Endothelial cell of umbilical vein (primary cell): ENCODE measurements at regions not wholly inside any gene's neighbourhood (a gene's known extent, or its start where the extent isn't known, plus 50 kb on each side); places are given as distances from the start of the nearest gene placed in this dataset.
A peak's percentile ranks its signal among the peaks of the same experiment; 100 is the strongest.

ENCODE experiments used
- CTCF ChIP-seq, 2 donors: IDR thresholded peaks; 1 replicate in 1 of 2; 2 replicates in 1 of 2; pipeline ENCODE4 v1.5.1; 2011; ENCODE audit warnings: low read length in 2 of 2, mild to moderate bottlenecking in 2 of 2, moderate library complexity in 2 of 2, control low read depth in 1 of 2, inconsistent platforms in 1 of 2, low read depth in 1 of 2; ENCODE audit not compliant: insufficient read depth in 1 of 2; ENCODE audit errors: extremely low read depth in 1 of 2
- EZH2 ChIP-seq: IDR thresholded peaks from 2 replicates; pipeline ENCODE4 v1.6.1; 2012; ENCODE audit warnings: borderline replicate concordance, low read depth, mild to moderate bottlenecking, moderate library complexity, low read length, inconsistent platforms; ENCODE audit not compliant: severe bottlenecking
- FOS ChIP-seq: IDR thresholded peaks from 2 replicates; pipeline ENCODE4 v1.6.1; 2011; ENCODE audit warnings: mild to moderate bottlenecking, low read length, moderate library complexity, borderline replicate concordance; ENCODE audit not compliant: insufficient read depth
- GATA2 ChIP-seq: IDR thresholded peaks from 2 replicates; pipeline ENCODE4 v1.7.0; 2011; ENCODE audit warnings: low read depth, mild to moderate bottlenecking, moderate library complexity, mixed read lengths, low read length; ENCODE audit not compliant: insufficient read length, insufficient read depth
- MAX ChIP-seq: IDR thresholded peaks from 2 replicates; pipeline ENCODE4 v1.6.1; 2011; ENCODE audit not compliant: insufficient read depth, insufficient read length
- MYC ChIP-seq: IDR thresholded peaks from one replicate; pipeline ENCODE4 v1.6.1; 2011; ENCODE audit warnings: mild to moderate bottlenecking, low read depth, low read length
- POLR2A ChIP-seq: IDR thresholded peaks from 2 replicates; pipeline ENCODE4 v1.6.1; 2012; ENCODE audit warnings: low read depth, mild to moderate bottlenecking, control low read depth, low read length
- POLR2AphosphoS5 ChIP-seq: IDR thresholded peaks from 2 replicates; pipeline ENCODE4 v1.6.1; 2012; ENCODE audit warnings: low read depth, mild to moderate bottlenecking, control low read depth, low read length, moderate library complexity; ENCODE audit not compliant: insufficient read depth

GRCh38 chr12:25699454-25699853 lies 146.4 kb upstream of the LMNTD1 start:
- TF ChIP-seq CTCF (IDR thresholded peaks at IDR 0.05; ENCODE audit: extremely low read depth in 1 of 2, insufficient read depth in 1 of 2, low read depth in 1 of 2, low read length in 2 of 2) (no peak), EZH2 (no peak), GATA2 (no peak), MAX (no peak), POLR2A (no peak), POLR2AphosphoS5 (no peak), FOS (peak; percentile 84), MYC (no peak)
